PC-3 (cell line): ENCODE measurements at regions not wholly inside any gene's neighbourhood (a gene's known extent, or its start where the extent isn't known, plus 50 kb on each side); places are given as distances from the start of the nearest gene placed in this dataset.
A peak's percentile ranks its signal among the peaks of the same experiment; 100 is the strongest.

Source experiments
- ATAC-seq: fragments of 200-7000 bp; cut with Tn5 transposase; 2 replicates; pipeline ENCODE4 v1.9.1; 2020; ENCODE audit warnings: mild to moderate bottlenecking, moderate library complexity
- BruUV-seq: library from RNA; stranded (reverse); fragments of 400-500 nt; replicated peaks from 2 replicates; lab custom pipeline; 2021; lab: Mats Ljungman, UMichigan
- CTCF ChIA-PET: fragments of 300-600 bp; sonication (Branson Sonifier 250); formaldehyde crosslinking; loops from one replicate; lab custom pipeline; 2022; ENCODE audit warnings: antibody characterized with exemption; lab: Charles Lee
- POLR2A ChIA-PET: fragments of 300-600 bp; sonication (Branson Sonifier 250); formaldehyde crosslinking; loops from one replicate; lab custom pipeline; 2022; ENCODE audit warnings: antibody characterized with exemption; ENCODE audit not compliant: unreplicated experiment; lab: Charles Lee
- DNase-seq: peaks from one replicate; pipeline ENCODE4 v3.0.0-alpha.2; 2015
- H2AFZ ChIP-seq: fragments of 300-600 bp; sonication (generic); 2 replicates; pipeline ENCODE4 v1.6.0; 2016; ENCODE audit warnings: antibody characterized with exemption, low read length
- H3F3A ChIP-seq: fragments of 300-600 bp; sonication (generic); one replicate; pipeline ENCODE4 v1.6.0; 2017; ENCODE audit warnings: antibody characterized with exemption, low read length, control low read depth, mild to moderate bottlenecking; ENCODE audit not compliant: unreplicated experiment
- H3K27ac ChIP-seq: fragments of 300-600 bp; sonication (generic); 2 replicates; pipeline ENCODE4 v1.5.1; 2016; ENCODE audit warnings: mild to moderate bottlenecking, low read length
- H3K27me3 ChIP-seq: fragments of 300-600 bp; sonication (generic); 2 replicates; pipeline ENCODE4 v1.6.1; 2016; ENCODE audit warnings: low read length, mixed read lengths
- H3K36me3 ChIP-seq: fragments of 300-600 bp; sonication (generic); 2 replicates; pipeline ENCODE4 v1.6.1; 2016; ENCODE audit warnings: low read depth, mixed run types, low read length, mixed read lengths
- H3K4me1 ChIP-seq: fragments of 300-600 bp; sonication (generic); 2 replicates; pipeline ENCODE4 v1.5.1; 2016; ENCODE audit warnings: low read length; ENCODE audit not compliant: insufficient read depth
- H3K4me2 ChIP-seq: fragments of 300-600 bp; sonication (generic); 2 replicates; pipeline ENCODE4 v1.6.0; 2016; ENCODE audit warnings: low read length
- H3K4me3 ChIP-seq: fragments of 300-600 bp; sonication (generic); 2 replicates; pipeline ENCODE4 v1.5.1; 2016; ENCODE audit warnings: mild to moderate bottlenecking, low read length, mixed read lengths
- H3K79me2 ChIP-seq: fragments of 300-600 bp; sonication (generic); 2 replicates; pipeline ENCODE4 v1.6.1; 2017; ENCODE audit warnings: low read length, mixed read lengths
- H3K9ac ChIP-seq: fragments of 300-600 bp; sonication (generic); 2 replicates; pipeline ENCODE4 v1.6.0; 2016; ENCODE audit warnings: mild to moderate bottlenecking, low read length
- H3K9me2 ChIP-seq: fragments of 300-600 bp; sonication (generic); replicated peaks from 2 replicates; pipeline ENCODE4 v1.6.1; 2016; ENCODE audit warnings: mixed run types, low read length, mixed read lengths
- H3K9me3 ChIP-seq: fragments of 300-600 bp; sonication (generic); 2 replicates; pipeline ENCODE4 v1.6.1; 2016; ENCODE audit warnings: low read length, mixed read lengths
- H4K20me1 ChIP-seq: fragments of 300-600 bp; sonication (generic); 2 replicates; pipeline ENCODE4 v1.6.1; 2016; ENCODE audit warnings: low read length, mixed read lengths
- CTCF ChIP-seq: fragments of 300-600 bp; sonication (generic); conservative IDR thresholded peaks from 2 replicates; pipeline ENCODE4 v1.5.1; 2017; ENCODE audit warnings: antibody characterized with exemption, low read depth, mild to moderate bottlenecking, low read length
- EZH2 ChIP-seq: fragments of 300-600 bp; sonication (generic); IDR thresholded peaks from one replicate; pipeline ENCODE4 v1.6.1; 2017; ENCODE audit warnings: antibody characterized with exemption, mild to moderate bottlenecking, low read length; ENCODE audit not compliant: unreplicated experiment
- EZH2phosphoT487 ChIP-seq: fragments of 300-600 bp; sonication (generic); IDR thresholded peaks from 2 replicates; pipeline ENCODE4 v1.6.1; 2018; ENCODE audit warnings: mild to moderate bottlenecking, antibody characterized with exemption, low read length, borderline replicate concordance
- intact Hi-C: fragments of 100-400 bp; cut with micrococcal nuclease; formaldehyde crosslinking; loops from 2 replicates; pipeline ENCODE4 v1.9.0; 2023

- Histone ChIP-seq H3K27ac (no peak overlapping the region), H3K79me2 (no peaks in the 10 kb centered on the region), H3K4me2 (no peak overlapping the region), H3K9me2 (no peaks in the 10 kb centered on the region), H4K20me1 (no peaks in the 10 kb centered on the region), H3K9ac (no peak overlapping the region), H3F3A (no peaks in the 10 kb centered on the region), H3K9me3 (no peaks in the 10 kb centered on the region), H3K36me3 (no peaks in the 10 kb centered on the region), H3K27me3 (no peaks in the 10 kb centered on the region), H3K4me1 (no peaks in the 10 kb centered on the region), H3K4me3 (no peak overlapping the region), H2AFZ (no peak overlapping the region)
- TF ChIP-seq CTCF = no peak
- TF ChIP-seq EZH2 = no peak
- no peak for TF ChIP-seq EZH2phosphoT487
- no TSS peak for BruUV-seq
- DNase-seq (no peak), ATAC-seq (no peak)
- ChIA-PET CTCF (no interaction called here), POLR2A (interaction anchor here (0.6 kb wide), 1 partner anchor 230 kb away, joined by 3 read pairs; no protein-coding TSS in a partner anchor)
- intact Hi-C loops = loop anchor here (10.0 kb wide), 1 partner anchor 935 kb away; no protein-coding TSS in a partner anchor
These were observed 218.0 kb upstream of the AGA start for GRCh38 chr4:177660223-177660622.

- Histone ChIP-seq H3K36me3 (no peaks in the 10 kb centered on the region), H4K20me1 (no peaks in the 10 kb centered on the region), H3K9me2 (no peaks in the 10 kb centered on the region), H3K4me1 (no peaks in the 10 kb centered on the region), H3K4me2 (no peak overlapping the region), H3K4me3 (no peak overlapping the region), H3K27ac (no peak overlapping the region), H3K27me3 (no peaks in the 10 kb centered on the region), H2AFZ (no peak overlapping the region), H3K9me3 (no peaks in the 10 kb centered on the region), H3K79me2 (no peaks in the 10 kb centered on the region), H3K9ac (no peak overlapping the region), H3F3A (no peaks in the 10 kb centered on the region)
- ATAC-seq (peak; percentile 40; the same call in 1 of the 2 replicates), DNase-seq (peak; percentile 49)
- CTCF ChIA-PET = interaction anchor here (0.6 kb wide), 1 partner anchor 43 kb away, joined by 3 read pairs; no protein-coding TSS in a partner anchor
- intact Hi-C loops = loop anchor here (10.0 kb wide), 1 partner anchor 927 kb away; no protein-coding TSS in a partner anchor
- TF ChIP-seq EZH2 (no peak), CTCF (peak; percentile 71)
- no TSS peak for BruUV-seq
- POLR2A ChIA-PET = no interaction called here
These were observed 225.4 kb upstream of the AGA start for GRCh38 chr4:177667687-177668086.

DNA sequence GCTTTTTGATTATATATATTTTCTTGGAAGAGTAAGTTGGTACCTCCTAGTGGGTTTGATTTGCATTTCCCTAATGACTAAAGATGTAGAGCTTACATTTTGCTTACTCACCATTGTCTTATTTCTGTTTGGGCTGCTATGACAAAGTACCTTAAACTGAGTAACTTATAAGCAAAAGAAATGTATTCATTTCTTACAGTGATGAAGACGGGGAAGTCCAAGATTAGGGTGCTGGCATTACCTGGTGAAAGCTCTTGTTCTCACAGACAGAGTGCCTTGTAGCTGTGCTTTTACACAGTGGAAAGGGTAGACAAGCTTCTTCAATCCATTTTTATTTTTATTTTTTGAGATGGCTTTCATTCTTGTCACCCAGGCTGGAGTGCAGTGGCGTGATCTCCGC is 229.2 kb upstream of the AGA start:
- ChIA-PET POLR2A (no interaction called here), CTCF (no interaction called here)
- Histone ChIP-seq H4K20me1 (no peaks in the 10 kb centered on the region), H3K9me2 (no peaks in the 10 kb centered on the region), H3K9me3 (no peaks in the 10 kb centered on the region), H3K36me3 (no peaks in the 10 kb centered on the region), H3F3A (no peaks in the 10 kb centered on the region), H2AFZ (no peak overlapping the region), H3K79me2 (no peaks in the 10 kb centered on the region), H3K4me1 (no peaks in the 10 kb centered on the region), H3K27me3 (no peaks in the 10 kb centered on the region), H3K4me3 (no peak overlapping the region), H3K4me2 (no peak overlapping the region), H3K9ac (no peak overlapping the region), H3K27ac (no peak overlapping the region)
- DNase-seq (no peak), ATAC-seq (no peak)
- no TSS peak for BruUV-seq
- TF ChIP-seq EZH2 (no peak), EZH2phosphoT487 (no peak), CTCF (no peak)
- intact Hi-C loops = loop anchor here (10.0 kb wide), 1 partner anchor 493 kb away; no protein-coding TSS in a partner anchor
